Activated T-helper 1 cell treated with anti-CD3 and anti-CD28 coated beads, Interleukin-12 subunit alpha, Interleukin-12 subunit beta, Interleukin-2, Interleukin-4 antibody, amounts not matched to agents 30 ng/mL and 10 ng/mL and 1 ng/mL, durations not matched to agents 14 hours and 24 hours and 36 hours (primary cell): ENCODE measurements at regions not wholly inside any gene's neighbourhood (a gene's known extent, or its start where the extent isn't known, plus 50 kb on each side); places are given as distances from the start of the nearest gene placed in this dataset.
"Not testable (repeated sequence)": the region's sequence is repeated elsewhere in the genome, so short reads cannot be mapped to it uniquely, and the experiment has no call there.

Source experiments
- DNase-seq: peaks from one replicate; pipeline ENCODE4 v3.0.0; 2021; ENCODE audit warnings: low spot score
- H3K27ac Mint-ChIP-seq: one replicate; pipeline ENCODE4 v1.8.0; 2021; ENCODE audit warnings: mild to moderate bottlenecking, mixed read lengths
- H3K27me3 Mint-ChIP-seq: one replicate; pipeline ENCODE4 v1.8.0; 2022; ENCODE audit warnings: mild to moderate bottlenecking, moderate library complexity, mixed read lengths; ENCODE audit not compliant: insufficient read depth
- H3K36me3 Mint-ChIP-seq: one replicate; pipeline ENCODE4 v1.8.0; 2021; ENCODE audit warnings: low read depth, mixed read lengths
- H3K4me1 Mint-ChIP-seq: one replicate; pipeline ENCODE4 v1.8.0; 2021; ENCODE audit warnings: low read depth, mixed read lengths
- H3K4me3 Mint-ChIP-seq: one replicate; pipeline ENCODE4 v1.8.0; 2021; ENCODE audit warnings: mild to moderate bottlenecking, moderate library complexity, mixed read lengths
- H3K9me3 Mint-ChIP-seq: one replicate; pipeline ENCODE4 v1.8.0; 2021; ENCODE audit warnings: mixed read lengths
- intact Hi-C: fragments of 100-400 bp; cut with micrococcal nuclease; formaldehyde crosslinking; loops from one replicate; pipeline ENCODE4 v1.15.1; 2024

DNA sequence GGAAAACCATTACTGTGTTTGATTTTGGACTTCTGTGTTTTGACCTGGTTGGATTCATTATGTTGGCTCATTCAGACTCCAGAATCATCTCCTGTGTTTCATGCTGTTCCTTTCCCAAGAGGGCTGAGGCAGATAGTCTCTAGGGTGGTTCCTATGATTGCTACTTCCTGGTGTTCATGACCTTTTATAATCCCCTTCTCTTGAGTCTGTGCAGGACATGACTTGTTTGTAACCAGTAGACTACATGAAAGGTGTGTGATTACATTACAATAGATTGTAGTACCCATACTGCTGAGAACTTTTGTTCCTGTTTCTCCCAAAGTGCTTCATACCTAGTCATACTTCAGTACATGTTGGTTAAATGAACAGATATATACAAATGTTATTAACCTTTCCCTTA is 700.6 kb downstream of the METTL15 start:
- no peak overlapping the region for H3K4me3 Mint-ChIP-seq
- H3K27me3 Mint-ChIP-seq: no peaks in the 10 kb centered on the region
- H3K27ac Mint-ChIP-seq: no peak overlapping the region
- peaks cover 3% of the 10 kb centered on the region for H3K9me3 Mint-ChIP-seq
- no peaks in the 10 kb centered on the region for H3K36me3 Mint-ChIP-seq
- intact Hi-C loops: no loop called here
- H3K4me1 Mint-ChIP-seq: no peaks in the 10 kb centered on the region
- DNase-seq: no peak

DNA sequence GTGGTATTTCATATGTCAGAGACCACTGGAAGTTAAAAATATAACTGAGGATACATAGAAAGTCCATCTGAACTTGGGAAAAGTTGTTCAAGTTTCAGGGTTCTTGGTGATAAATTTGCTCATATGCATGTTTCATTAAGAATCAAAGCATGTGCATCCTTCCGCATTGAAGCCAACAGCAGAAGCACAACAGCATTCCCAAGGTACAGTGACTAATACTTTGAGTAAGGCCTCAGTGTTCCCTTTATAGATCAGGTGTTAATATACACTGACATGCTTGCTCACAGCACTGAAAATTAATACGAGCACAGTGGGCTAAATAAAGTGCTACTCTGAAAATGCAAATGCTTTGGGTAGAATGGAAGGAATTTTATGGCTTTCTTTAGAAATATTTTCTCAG is 691.1 kb downstream of the METTL15 start:
- H3K4me1 Mint-ChIP-seq: no peaks in the 10 kb centered on the region
- no peak for DNase-seq
- H3K27me3 Mint-ChIP-seq: no peaks in the 10 kb centered on the region
- peaks cover 12% of the 10 kb centered on the region for H3K9me3 Mint-ChIP-seq
- no peak overlapping the region for H3K4me3 Mint-ChIP-seq
- H3K36me3 Mint-ChIP-seq: no peaks in the 10 kb centered on the region
- intact Hi-C loops: no loop called here
- H3K27ac Mint-ChIP-seq: no peak overlapping the region

DNA sequence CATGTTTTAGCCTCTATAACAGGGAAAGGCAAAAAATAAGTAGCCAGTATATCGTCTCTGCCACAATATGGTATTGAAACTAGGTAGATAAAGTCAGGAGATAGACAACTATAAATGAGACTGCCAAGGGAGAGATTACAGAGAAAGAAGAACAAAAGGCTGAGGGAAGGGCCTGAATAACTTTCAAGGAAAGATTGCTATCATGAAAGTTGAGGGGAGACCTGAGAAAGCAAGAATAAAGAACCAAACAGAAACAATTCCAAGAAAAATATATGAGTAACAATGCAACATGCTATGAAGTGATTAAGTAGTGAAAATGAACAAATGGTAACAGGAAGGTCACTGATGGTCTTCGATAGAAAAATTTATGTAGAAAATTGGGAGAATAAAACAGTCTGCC is 690.1 kb downstream of the METTL15 start:
- no peak for DNase-seq
- Mint-ChIP-seq H3K27me3 (no peaks in the 10 kb centered on the region), H3K4me3 (no peak overlapping the region), H3K27ac (no peak overlapping the region), H3K36me3 (no peaks in the 10 kb centered on the region), H3K9me3 (peaks cover 20% of the 10 kb centered on the region), H3K4me1 (no peaks in the 10 kb centered on the region)
- intact Hi-C loops: no loop called here

DNA sequence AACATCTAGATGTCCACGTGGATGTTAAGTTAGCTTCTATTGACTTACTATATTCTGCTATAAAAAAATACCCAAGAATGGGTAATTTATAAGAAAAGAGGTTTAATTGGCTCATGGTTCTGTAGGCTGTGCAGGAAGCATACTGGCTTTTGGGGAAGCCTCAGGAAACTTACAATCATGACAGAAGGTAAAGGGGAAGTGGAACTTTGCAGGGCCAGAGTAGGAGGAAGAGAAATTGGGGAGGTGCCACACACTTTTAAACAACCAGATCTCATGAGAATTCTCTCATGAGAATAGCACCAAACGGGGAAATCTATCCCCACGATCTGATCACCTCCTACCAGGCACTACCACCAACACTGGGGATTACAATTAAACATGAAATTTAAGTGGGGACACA is 689.3 kb downstream of the METTL15 start:
- no peak overlapping the region for H3K27ac Mint-ChIP-seq
- peaks cover 17% of the 10 kb centered on the region for H3K9me3 Mint-ChIP-seq
- intact Hi-C loops: no loop called here
- H3K36me3 Mint-ChIP-seq: no peaks in the 10 kb centered on the region
- no peaks in the 10 kb centered on the region for H3K27me3 Mint-ChIP-seq
- DNase-seq: no peak
- no peak overlapping the region for H3K4me3 Mint-ChIP-seq
- no peaks in the 10 kb centered on the region for H3K4me1 Mint-ChIP-seq

DNA sequence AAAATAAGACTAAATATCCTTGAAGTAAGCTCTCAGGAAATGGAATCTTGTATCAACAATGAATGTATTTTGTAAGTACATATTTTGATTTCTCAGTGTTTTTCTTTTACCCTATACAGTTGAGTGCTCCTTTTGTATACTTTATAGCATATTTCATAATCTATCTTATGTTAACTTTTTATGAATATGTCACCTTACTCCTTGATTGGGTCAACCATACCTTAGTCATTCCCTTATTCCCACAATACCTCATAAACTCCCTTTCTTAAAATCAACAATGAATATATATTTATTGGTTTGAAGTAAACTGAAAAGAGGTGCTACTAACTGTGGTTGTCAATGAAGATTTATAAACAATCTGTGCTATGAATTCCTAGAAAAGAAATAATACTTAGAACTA is 686.2 kb downstream of the METTL15 start:
- Mint-ChIP-seq H3K4me1 (no peaks in the 10 kb centered on the region), H3K27me3 (no peaks in the 10 kb centered on the region)

DNA sequence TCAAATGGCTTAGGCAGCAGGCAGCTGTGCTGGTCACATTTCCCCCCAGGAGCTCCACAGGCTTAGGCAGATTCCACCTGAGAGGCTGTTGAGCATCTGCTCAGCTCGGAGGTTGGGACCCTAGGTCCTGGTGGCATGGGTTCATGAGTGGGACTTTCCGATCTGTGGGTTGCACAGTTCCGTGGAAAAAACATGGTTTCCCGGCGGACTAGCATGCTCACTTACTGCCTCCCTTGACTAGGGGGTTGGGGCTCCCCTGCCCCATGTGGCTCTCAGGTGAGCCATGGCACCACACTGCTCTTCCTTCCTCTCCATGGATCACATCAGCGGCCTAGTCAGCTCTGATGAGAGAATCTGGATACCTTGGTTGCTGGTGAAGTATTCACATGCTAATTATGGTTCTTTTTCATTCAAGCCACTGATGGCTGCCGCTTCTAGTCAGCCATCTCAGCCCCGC is 685.1 kb downstream of the METTL15 start:
- H3K9me3 Mint-ChIP-seq: peaks cover 15% of the 10 kb centered on the region
- DNase-seq: no peak
- no peak overlapping the region for H3K4me3 Mint-ChIP-seq
- intact Hi-C loops: no loop called here
- no peaks in the 10 kb centered on the region for H3K27me3 Mint-ChIP-seq
- H3K36me3 Mint-ChIP-seq: no peaks in the 10 kb centered on the region
- H3K4me1 Mint-ChIP-seq: no peaks in the 10 kb centered on the region
- no peak overlapping the region for H3K27ac Mint-ChIP-seq

More for the DNA sequence above, 686.2 kb downstream of the METTL15 start:
- Mint-ChIP-seq H3K36me3 (no peaks in the 10 kb centered on the region), H3K4me3 (no peak overlapping the region), H3K9me3 (peaks cover 15% of the 10 kb centered on the region), H3K27ac (no peak overlapping the region)
- no peak for DNase-seq
- intact Hi-C loops: no loop called here

DNA sequence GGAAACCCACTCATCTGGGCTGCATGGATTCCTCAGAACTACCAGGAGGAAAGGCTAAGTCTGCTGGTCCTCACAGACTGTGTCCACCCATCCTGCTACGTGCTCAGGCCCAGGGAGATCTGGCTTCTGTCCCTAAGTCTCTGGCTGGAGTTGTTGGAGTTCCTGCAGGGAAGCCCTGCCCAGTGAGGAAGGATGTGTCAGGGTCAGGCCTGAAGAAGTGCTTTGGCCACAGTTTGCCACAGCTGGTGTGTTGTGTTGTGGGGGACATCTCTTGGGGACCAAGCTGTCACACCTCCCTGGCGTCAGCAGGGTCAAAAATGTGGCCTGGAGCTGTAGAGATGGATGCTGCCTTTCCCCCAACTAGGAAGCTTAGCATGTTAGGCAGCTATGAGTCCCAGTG is 684.7 kb downstream of the METTL15 start:
- Mint-ChIP-seq H3K4me1 (no peaks in the 10 kb centered on the region), H3K9me3 (peaks cover 15% of the 10 kb centered on the region), H3K27ac (no peak overlapping the region), H3K4me3 (no peak overlapping the region), H3K36me3 (no peaks in the 10 kb centered on the region), H3K27me3 (no peaks in the 10 kb centered on the region)
- no peak for DNase-seq
- intact Hi-C loops: no loop called here

DNA sequence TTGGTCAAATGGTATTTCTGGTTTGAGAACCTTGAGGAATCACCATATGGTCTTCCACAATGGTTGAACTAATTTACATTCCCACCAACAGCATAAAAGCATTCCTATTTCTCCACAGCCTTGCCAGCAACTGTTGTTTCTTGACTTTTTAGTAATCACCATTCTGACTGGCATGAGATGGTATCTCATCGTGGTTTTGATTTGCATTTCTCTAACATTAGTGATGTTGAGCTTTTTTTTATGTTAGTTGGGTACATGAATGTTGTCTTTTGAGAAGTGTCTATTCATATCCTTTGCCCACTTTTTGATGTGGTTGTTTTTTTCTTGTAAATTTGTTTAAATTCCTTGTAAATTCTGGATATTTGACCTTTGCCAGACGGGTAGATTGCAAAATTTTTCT is 679.7 kb downstream of the METTL15 start:
- H3K4me1 Mint-ChIP-seq, H3K27me3 Mint-ChIP-seq, H3K36me3 Mint-ChIP-seq, H3K27ac Mint-ChIP-seq, DNase-seq, intact Hi-C loops, H3K4me3 Mint-ChIP-seq: not testable (repeated sequence)
- H3K9me3 Mint-ChIP-seq: peaks cover 13% of the 10 kb centered on the region

DNA sequence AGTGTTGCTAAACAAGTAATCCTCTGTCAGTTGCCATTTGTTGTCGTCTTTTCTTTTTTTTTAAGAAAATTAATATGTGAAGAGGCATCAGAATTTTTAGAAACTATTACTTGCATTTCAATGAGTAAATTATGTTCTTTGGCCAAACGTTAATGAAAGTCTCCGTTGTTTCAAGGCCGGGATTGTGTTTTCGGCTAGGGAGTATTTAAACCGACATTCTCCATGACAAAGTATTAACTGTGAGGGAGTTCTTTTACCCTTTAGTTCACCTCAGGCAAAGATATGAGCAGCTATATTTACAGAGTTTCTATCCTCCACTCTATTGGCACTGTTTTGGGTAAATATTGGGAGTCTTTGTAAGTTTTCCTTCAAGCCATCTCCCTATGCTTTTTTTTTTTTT is 668.9 kb downstream of the METTL15 start:
- intact Hi-C loops: no loop called here
- H3K36me3 Mint-ChIP-seq: no peaks in the 10 kb centered on the region
- no peak overlapping the region for H3K27ac Mint-ChIP-seq
- H3K4me3 Mint-ChIP-seq: no peak overlapping the region
- H3K27me3 Mint-ChIP-seq: no peaks in the 10 kb centered on the region
- no peaks in the 10 kb centered on the region for H3K4me1 Mint-ChIP-seq
- DNase-seq: no peak
- H3K9me3 Mint-ChIP-seq: peaks cover 20% of the 10 kb centered on the region

DNA sequence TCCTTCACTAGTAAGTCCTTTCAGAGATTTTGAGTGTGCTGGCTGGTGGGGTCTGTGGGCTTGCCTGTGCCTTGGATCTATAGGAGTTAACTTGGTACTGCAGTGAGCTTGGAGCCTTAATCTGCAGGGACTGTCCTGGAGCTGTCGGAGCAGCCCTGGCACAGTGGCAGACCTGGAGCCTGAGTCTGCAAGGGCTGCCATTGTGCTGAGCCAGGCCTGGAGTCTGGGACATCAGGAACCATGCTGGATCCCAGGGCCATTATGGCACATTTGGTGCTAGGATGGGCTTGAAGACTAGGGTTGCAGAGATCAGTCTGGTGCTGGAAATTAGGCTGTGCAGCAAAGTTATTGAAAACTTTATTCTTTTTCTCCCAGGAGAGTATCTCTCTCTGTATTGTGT is 665.4 kb downstream of the METTL15 start:
- intact Hi-C loops: no loop called here
- no peak overlapping the region for H3K27ac Mint-ChIP-seq
- no peaks in the 10 kb centered on the region for H3K4me1 Mint-ChIP-seq
- H3K9me3 Mint-ChIP-seq: peaks cover 16% of the 10 kb centered on the region
- DNase-seq: no peak
- no peak overlapping the region for H3K4me3 Mint-ChIP-seq
- H3K27me3 Mint-ChIP-seq: no peaks in the 10 kb centered on the region
- H3K36me3 Mint-ChIP-seq: no peaks in the 10 kb centered on the region

DNA sequence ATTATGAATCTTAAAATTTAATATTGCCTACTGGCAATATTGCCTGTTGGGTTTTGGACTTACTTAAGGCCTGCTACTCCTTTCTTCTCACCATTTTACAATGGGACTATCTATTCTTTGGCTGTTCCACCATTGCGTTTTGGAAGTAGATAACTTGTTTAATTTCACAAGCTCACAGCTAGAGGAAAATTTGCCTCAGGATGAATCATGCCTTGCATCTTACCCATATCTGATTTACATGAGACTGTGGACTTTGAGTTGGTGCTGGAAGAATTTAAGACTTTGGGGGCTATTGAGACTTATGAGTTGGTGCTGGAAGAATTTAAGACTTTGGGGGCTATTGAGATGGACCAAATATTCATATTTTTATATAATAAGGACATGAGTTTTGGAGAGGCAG is 662.6 kb downstream of the METTL15 start:
- Mint-ChIP-seq H3K4me1 (no peaks in the 10 kb centered on the region), H3K27ac (no peak overlapping the region), H3K27me3 (no peaks in the 10 kb centered on the region), H3K9me3 (peaks cover 7% of the 10 kb centered on the region), H3K4me3 (no peak overlapping the region), H3K36me3 (no peaks in the 10 kb centered on the region)
- no peak for DNase-seq
- intact Hi-C loops: no loop called here

DNA sequence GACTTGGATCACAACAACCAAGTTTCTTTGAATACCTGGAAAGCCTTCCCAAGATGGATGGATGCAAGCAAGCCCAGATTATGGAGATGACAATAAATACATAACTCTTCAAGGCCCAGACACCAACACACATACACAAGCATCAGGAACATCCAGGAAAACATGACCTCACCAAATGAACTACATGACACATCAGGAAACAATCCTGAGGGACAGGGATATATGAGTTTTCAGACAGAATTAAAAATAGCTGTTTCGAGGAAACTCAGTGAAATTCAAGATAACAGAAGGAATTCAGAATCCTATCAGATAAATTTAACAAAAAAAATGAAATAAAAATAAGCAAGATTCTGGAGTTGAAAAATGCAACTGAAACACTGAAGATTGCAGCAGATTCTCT is 659.4 kb downstream of the METTL15 start:
- Mint-ChIP-seq H3K4me1 (no peaks in the 10 kb centered on the region), H3K27me3 (no peaks in the 10 kb centered on the region), H3K36me3 (no peaks in the 10 kb centered on the region), H3K9me3 (peaks cover 12% of the 10 kb centered on the region), H3K4me3 (no peak overlapping the region), H3K27ac (no peak overlapping the region)
- intact Hi-C loops: no loop called here
- no peak for DNase-seq

DNA sequence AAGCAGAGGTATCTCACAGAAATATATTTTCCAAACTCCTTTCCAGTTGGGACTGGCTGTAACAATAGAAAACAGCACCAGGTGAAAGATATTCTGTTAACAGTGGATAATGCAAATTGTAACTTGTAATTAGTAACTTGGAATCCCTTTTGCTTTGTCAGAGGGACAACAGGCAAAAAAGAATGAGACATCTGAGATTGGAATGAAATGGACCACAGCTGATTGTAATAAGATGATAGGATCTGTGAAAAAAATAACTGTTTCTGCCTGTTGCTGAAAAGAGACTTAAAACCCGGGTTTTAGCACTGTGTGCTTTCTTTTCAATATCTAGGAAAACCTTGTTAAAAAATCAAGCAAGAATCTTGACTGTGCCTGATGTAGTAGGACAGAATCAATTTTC is 655.7 kb downstream of the METTL15 start:
- H3K4me3 Mint-ChIP-seq: no peak overlapping the region
- intact Hi-C loops: no loop called here
- H3K4me1 Mint-ChIP-seq: no peaks in the 10 kb centered on the region
- H3K27ac Mint-ChIP-seq: no peak overlapping the region
- H3K9me3 Mint-ChIP-seq: peaks cover 11% of the 10 kb centered on the region
- no peaks in the 10 kb centered on the region for H3K27me3 Mint-ChIP-seq
- no peak for DNase-seq
- H3K36me3 Mint-ChIP-seq: no peaks in the 10 kb centered on the region

DNA sequence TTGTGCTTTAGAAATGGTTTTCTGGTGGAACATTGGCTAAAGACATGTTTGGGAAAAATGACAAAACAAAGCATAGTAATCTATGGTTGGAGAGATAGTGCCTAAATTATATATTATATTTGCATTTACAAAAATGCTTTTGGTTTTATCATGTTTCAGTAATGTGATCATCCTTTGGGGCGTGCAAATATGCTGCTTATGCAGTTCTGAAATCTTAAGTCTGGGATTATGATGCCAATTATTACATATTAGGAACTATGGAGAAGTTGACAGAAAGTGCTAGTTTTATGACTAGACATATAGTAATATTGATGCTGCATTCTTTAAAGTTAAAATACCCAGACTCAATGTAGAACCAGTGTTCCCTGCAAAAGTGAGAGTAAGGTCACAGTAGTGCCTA is 655.0 kb downstream of the METTL15 start:
- H3K4me1 Mint-ChIP-seq: no peaks in the 10 kb centered on the region
- intact Hi-C loops: no loop called here
- H3K27ac Mint-ChIP-seq: no peak overlapping the region
- no peak overlapping the region for H3K4me3 Mint-ChIP-seq
- peaks cover 11% of the 10 kb centered on the region for H3K9me3 Mint-ChIP-seq
- no peaks in the 10 kb centered on the region for H3K27me3 Mint-ChIP-seq
- H3K36me3 Mint-ChIP-seq: no peaks in the 10 kb centered on the region
- DNase-seq: no peak
